HCEC 1CT (cell line): ENCODE measurements at regions not wholly inside any gene's neighbourhood (a gene's known extent, or its start where the extent isn't known, plus 50 kb on each side); places are given as distances from the start of the nearest gene placed in this dataset.
A peak's percentile ranks its signal among the peaks of the same experiment; 100 is the strongest.
"Not testable (repeated sequence)": the region's sequence is repeated elsewhere in the genome, so short reads cannot be mapped to it uniquely, and the experiment has no call there.

Source experiments
- DNase-seq: peaks from one replicate; pipeline ENCODE4 v3.0.0-alpha.2; 2017

DNA sequence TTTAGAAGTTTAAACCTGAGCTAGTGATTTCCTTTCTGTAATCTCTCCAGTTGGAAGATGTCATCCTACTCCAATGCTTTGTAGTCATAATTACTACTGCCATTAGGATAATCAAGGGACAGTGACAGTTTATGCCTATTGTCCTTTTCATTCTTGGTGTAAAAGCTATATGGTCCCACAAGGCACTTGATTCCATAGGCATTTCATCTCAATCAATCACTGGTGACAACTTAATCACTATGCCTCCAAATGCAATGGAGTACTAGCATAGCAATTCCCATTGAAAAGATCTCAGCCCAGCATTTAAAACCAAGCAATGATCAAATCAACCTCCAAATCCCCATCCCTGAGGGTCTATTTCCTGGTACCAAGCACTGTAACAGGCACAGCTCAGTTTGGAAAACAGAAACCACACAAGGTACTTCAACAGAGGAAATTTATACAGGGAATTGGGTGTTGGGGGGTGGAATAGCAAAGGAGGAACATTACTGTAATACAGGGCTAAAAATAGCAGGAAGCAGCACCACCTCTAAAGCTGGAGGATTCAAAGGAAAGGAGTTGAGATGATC is 51.0 kb downstream of the FHIP2A start:
- no peak for DNase-seq

DNA sequence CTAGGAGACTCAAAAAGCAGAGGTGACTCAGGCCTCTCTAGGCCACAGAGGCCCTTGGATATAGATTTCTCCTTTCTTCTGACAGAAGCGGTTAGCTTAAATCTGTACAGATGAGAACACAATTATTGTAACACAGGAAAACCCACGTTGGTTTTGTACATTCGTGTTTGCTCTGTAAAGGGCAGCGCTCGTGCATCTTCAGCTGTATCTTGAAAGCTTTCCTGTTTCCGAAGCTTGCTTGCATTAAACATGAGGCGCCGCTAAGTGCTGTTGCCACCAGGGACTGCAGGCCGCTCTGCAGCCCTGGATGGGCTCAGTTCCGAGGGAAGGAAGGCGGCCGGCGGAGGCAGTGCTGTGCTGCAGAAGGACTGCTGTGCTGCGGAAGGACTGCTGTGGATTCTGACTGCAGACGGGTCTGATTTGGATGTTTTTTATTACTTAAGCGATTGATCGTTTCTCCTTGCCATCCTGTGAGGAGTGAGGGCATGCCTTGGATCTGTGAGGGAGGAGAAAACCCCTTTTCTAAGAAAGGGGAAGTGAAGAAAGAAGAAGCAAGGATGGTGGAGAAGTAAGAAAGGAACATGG is 53.3 kb downstream of the FHIP2A start:
- DNase-seq = no peak

DNA sequence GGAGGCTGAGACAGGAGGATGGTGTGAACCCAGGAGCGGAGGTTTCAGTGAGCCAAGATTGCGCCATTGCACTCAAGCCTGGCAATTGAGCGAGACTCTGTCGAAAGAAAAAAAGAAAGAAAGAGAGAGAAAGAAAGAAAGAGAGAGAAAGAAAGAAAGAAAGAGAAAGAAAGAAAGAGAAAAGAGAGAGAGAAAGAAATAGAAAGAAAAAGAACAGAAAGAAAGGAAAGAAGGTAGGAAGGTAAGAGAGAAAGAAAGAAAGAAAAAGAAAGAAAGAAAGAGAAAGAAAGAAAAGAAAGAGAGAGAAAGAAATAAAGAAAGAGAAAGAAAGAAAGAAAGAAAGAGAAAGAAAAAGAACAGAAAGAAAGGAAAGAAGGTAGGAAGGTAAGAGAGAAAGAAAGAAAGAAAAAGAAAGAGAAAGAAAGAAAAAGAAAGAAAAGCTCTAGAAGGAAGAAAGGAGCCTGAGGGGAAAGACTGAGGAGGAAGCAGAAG is 54.1 kb downstream of the FHIP2A start:
- DNase-seq = not testable (repeated sequence)

GRCh38 chr10:114876169-114876568 is 54.6 kb downstream of the FHIP2A start:
- DNase-seq = no peak

GRCh38 chr10:114876602-114877300 is 55.2 kb downstream of the FHIP2A start:
- peak; percentile 66 for DNase-seq

GRCh38 chr10:114877301-114877644 is 55.7 kb downstream of the FHIP2A start:
- no peak for DNase-seq

GRCh38 chr10:114879093-114879492 is 57.5 kb downstream of the FHIP2A start:
- no peak for DNase-seq

GRCh38 chr10:114879541-114880158 is 58.1 kb downstream of the FHIP2A start:
- no peak for DNase-seq

GRCh38 chr10:114881417-114881816 is 56.6 kb upstream of the TRUB1 start:
- DNase-seq = no peak

GRCh38 chr10:114881901-114882300 is 56.1 kb upstream of the TRUB1 start:
- DNase-seq = no peak

GRCh38 chr10:114885443-114885842 is 52.6 kb upstream of the TRUB1 start:
- no peak for DNase-seq
